HUDEP-2 (cell line): ENCODE measurements at regions not wholly inside any gene's neighbourhood (a gene's known extent, or its start where the extent isn't known, plus 50 kb on each side); places are given as distances from the start of the nearest gene placed in this dataset.
A peak's percentile ranks its signal among the peaks of the same experiment; 100 is the strongest.

Source experiments
- DNase-seq, 76 experiments: peaks; one replicate each; lab custom pipeline; 2025; ENCODE audit not compliant: unreplicated experiment in 76 of 76; lab: John Stamatoyannopoulos, UW

GRCh38 chr1:165075725-165076370 is 280.7 kb downstream of the LMX1A start:
- DNase-seq: peak in 9 of 76 experiments; percentile 1 to 22 (median 9)

GRCh38 chr1:165073185-165074007 is 283.1 kb downstream of the LMX1A start:
- peak in 20 of 76 experiments; percentile 0 to 38 (median 10) for DNase-seq

- DNase-seq: no peak
Measured at GRCh38 chr1:165070675-165071074, 285.8 kb downstream of the LMX1A start.

- DNase-seq: no peak
Measured at GRCh38 chr1:165069829-165070228, 286.7 kb downstream of the LMX1A start.

- DNase-seq: no peak
Measured at GRCh38 chr1:165068741-165069140, 287.8 kb downstream of the LMX1A start.

GRCh38 chr1:165067829-165068228 is 288.7 kb downstream of the LMX1A start:
- DNase-seq: no peak

GRCh38 chr1:165063181-165063965 is 293.1 kb downstream of the LMX1A start:
- DNase-seq: no peak

GRCh38 chr1:165062346-165062745 is 294.2 kb downstream of the LMX1A start:
- no peak for DNase-seq

- no peak for DNase-seq
Measured at GRCh38 chr1:165060285-165060793, 296.2 kb downstream of the LMX1A start.

- no peak for DNase-seq
Measured at GRCh38 chr1:165057956-165058355, 298.6 kb downstream of the LMX1A start.

GRCh38 chr1:165056914-165057313 is 299.6 kb downstream of the LMX1A start:
- DNase-seq: no peak

- DNase-seq: no peak
Measured at GRCh38 chr1:165055581-165055980, 300.9 kb downstream of the LMX1A start.

- DNase-seq: no peak
Measured at GRCh38 chr1:165054627-165055026, 301.9 kb downstream of the LMX1A start.

- DNase-seq: no peak
Measured at GRCh38 chr1:165053351-165053750, 303.2 kb downstream of the LMX1A start.

- DNase-seq: no peak
Measured at GRCh38 chr1:165052936-165053335, 303.6 kb downstream of the LMX1A start.

- DNase-seq: no peak
Measured at GRCh38 chr1:165052431-165052830, 304.1 kb downstream of the LMX1A start.

- no peak for DNase-seq
Measured at GRCh38 chr1:165050246-165050645, 306.3 kb downstream of the LMX1A start.

GRCh38 chr1:165047994-165048393 is 308.5 kb downstream of the LMX1A start:
- no peak for DNase-seq

GRCh38 chr1:165045902-165046301 is 310.6 kb downstream of the LMX1A start:
- DNase-seq: no peak

- no peak for DNase-seq
Measured at GRCh38 chr1:165040641-165041040, 315.9 kb downstream of the LMX1A start.

- no peak for DNase-seq
Measured at GRCh38 chr1:165039996-165040395, 316.5 kb downstream of the LMX1A start.
